ENCODE measurements at regions not wholly inside any gene's neighbourhood (a gene's known extent, or its start where the extent isn't known, plus 50 kb on each side); places are given as distances from the start of the nearest gene placed in this dataset.

GRCh38 chr3:66812136-66812535, 186.0 kb upstream of the KBTBD8 start:
- no peaks in the 10 kb centered on the region for H3K36me3 ChIP-seq (ENCODE audit: control insufficient read depth, insufficient read depth, low read length)
- H3K9me3 ChIP-seq (ENCODE audit: control insufficient read depth, low read length) = no peaks in the 10 kb centered on the region
- no peak overlapping the region for H3K9ac ChIP-seq (ENCODE audit: low read length)
- no peak overlapping the region for H3K4me3 ChIP-seq (ENCODE audit: low read length)
- no peaks in the 10 kb centered on the region for H3K27me3 ChIP-seq (ENCODE audit: control insufficient read depth, insufficient read depth, low read length)
- peaks cover 14% of the 10 kb centered on the region for H3K4me1 ChIP-seq (ENCODE audit: control insufficient read depth, insufficient read depth, low read length)

GRCh38 chr3:66812741-66813140, 185.4 kb upstream of the KBTBD8 start:
- no peak overlapping the region for H3K9ac ChIP-seq (ENCODE audit: low read length)
- H3K4me3 ChIP-seq (ENCODE audit: low read length) = no peak overlapping the region
- peaks cover 14% of the 10 kb centered on the region for H3K4me1 ChIP-seq (ENCODE audit: control insufficient read depth, insufficient read depth, low read length)

GRCh38 chr3:66816090-66816761, 181.9 kb upstream of the KBTBD8 start:
- Histone ChIP-seq H3K9ac (ENCODE audit: low read length) (no peak overlapping the region), H3K4me1 (ENCODE audit: control insufficient read depth, insufficient read depth, low read length) (peaks cover 15% of the 10 kb centered on the region), H3K9me3 (ENCODE audit: control insufficient read depth, low read length) (no peaks in the 10 kb centered on the region), H3K36me3 (ENCODE audit: control insufficient read depth, insufficient read depth, low read length) (no peaks in the 10 kb centered on the region), H3K4me3 (ENCODE audit: low read length) (no peak overlapping the region), H3K27me3 (ENCODE audit: control insufficient read depth, insufficient read depth, low read length) (no peaks in the 10 kb centered on the region)

More at GRCh38 chr3:66812741-66813140, 185.4 kb upstream of the KBTBD8 start:
- Histone ChIP-seq H3K27me3 (ENCODE audit: control insufficient read depth, insufficient read depth, low read length) (no peaks in the 10 kb centered on the region), H3K36me3 (ENCODE audit: control insufficient read depth, insufficient read depth, low read length) (no peaks in the 10 kb centered on the region), H3K9me3 (ENCODE audit: control insufficient read depth, low read length) (no peaks in the 10 kb centered on the region)

GRCh38 chr3:66817951-66818557, 180.1 kb upstream of the KBTBD8 start:
- H3K4me3 ChIP-seq (ENCODE audit: low read length) = no peak overlapping the region
- no peaks in the 10 kb centered on the region for H3K36me3 ChIP-seq (ENCODE audit: control insufficient read depth, insufficient read depth, low read length)
- no peaks in the 10 kb centered on the region for H3K27me3 ChIP-seq (ENCODE audit: control insufficient read depth, insufficient read depth, low read length)
- H3K4me1 ChIP-seq (ENCODE audit: control insufficient read depth, insufficient read depth, low read length) = peaks cover 15% of the 10 kb centered on the region
- no peak overlapping the region for H3K9ac ChIP-seq (ENCODE audit: low read length)
- H3K9me3 ChIP-seq (ENCODE audit: control insufficient read depth, low read length) = no peaks in the 10 kb centered on the region

- H3K9me3 ChIP-seq (ENCODE audit: control insufficient read depth, low read length) = no peaks in the 10 kb centered on the region
- H3K4me1 ChIP-seq (ENCODE audit: control insufficient read depth, insufficient read depth, low read length) = peaks cover 15% of the 10 kb centered on the region
- H3K36me3 ChIP-seq (ENCODE audit: control insufficient read depth, insufficient read depth, low read length) = no peaks in the 10 kb centered on the region
- H3K4me3 ChIP-seq (ENCODE audit: low read length) = no peak overlapping the region
- H3K9ac ChIP-seq (ENCODE audit: low read length) = no peak overlapping the region
- H3K27me3 ChIP-seq (ENCODE audit: control insufficient read depth, insufficient read depth, low read length) = no peaks in the 10 kb centered on the region
Measured at GRCh38 chr3:66819993-66820501, 178.1 kb upstream of the KBTBD8 start.

- Histone ChIP-seq H3K4me1 (ENCODE audit: control insufficient read depth, insufficient read depth, low read length) (peaks cover 15% of the 10 kb centered on the region), H3K9ac (ENCODE audit: low read length) (no peak overlapping the region), H3K9me3 (ENCODE audit: control insufficient read depth, low read length) (no peaks in the 10 kb centered on the region), H3K27me3 (ENCODE audit: control insufficient read depth, insufficient read depth, low read length) (no peaks in the 10 kb centered on the region), H3K36me3 (ENCODE audit: control insufficient read depth, insufficient read depth, low read length) (no peaks in the 10 kb centered on the region), H3K4me3 (ENCODE audit: low read length) (no peak overlapping the region)
Measured at GRCh38 chr3:66822186-66823008, 175.7 kb upstream of the KBTBD8 start.

GRCh38 chr3:66823009-66823397, 175.1 kb upstream of the KBTBD8 start:
- Histone ChIP-seq H3K9me3 (ENCODE audit: control insufficient read depth, low read length) (no peaks in the 10 kb centered on the region), H3K4me3 (ENCODE audit: low read length) (no peak overlapping the region), H3K36me3 (ENCODE audit: control insufficient read depth, insufficient read depth, low read length) (no peaks in the 10 kb centered on the region), H3K27me3 (ENCODE audit: control insufficient read depth, insufficient read depth, low read length) (no peaks in the 10 kb centered on the region), H3K9ac (ENCODE audit: low read length) (no peak overlapping the region), H3K4me1 (ENCODE audit: control insufficient read depth, insufficient read depth, low read length) (peaks cover 15% of the 10 kb centered on the region)

- H3K4me3 ChIP-seq (ENCODE audit: low read length) = no peak overlapping the region
- peaks cover 15% of the 10 kb centered on the region for H3K4me1 ChIP-seq (ENCODE audit: control insufficient read depth, insufficient read depth, low read length)
Measured at GRCh38 chr3:66823532-66823931, 174.6 kb upstream of the KBTBD8 start.

GRCh38 chr3:66825375-66825774, 172.7 kb upstream of the KBTBD8 start:
- peaks cover 2% of the 10 kb centered on the region for H3K4me1 ChIP-seq (ENCODE audit: control insufficient read depth, insufficient read depth, low read length)
- no peaks in the 10 kb centered on the region for H3K36me3 ChIP-seq (ENCODE audit: control insufficient read depth, insufficient read depth, low read length)
- no peaks in the 10 kb centered on the region for H3K27me3 ChIP-seq (ENCODE audit: control insufficient read depth, insufficient read depth, low read length)
- no peaks in the 10 kb centered on the region for H3K9me3 ChIP-seq (ENCODE audit: control insufficient read depth, low read length)
- H3K4me3 ChIP-seq (ENCODE audit: low read length) = no peak overlapping the region
- H3K9ac ChIP-seq (ENCODE audit: low read length) = no peak overlapping the region

More at GRCh38 chr3:66823532-66823931, 174.6 kb upstream of the KBTBD8 start:
- H3K9ac ChIP-seq (ENCODE audit: low read length) = no peak overlapping the region
- H3K9me3 ChIP-seq (ENCODE audit: control insufficient read depth, low read length) = no peaks in the 10 kb centered on the region
- no peaks in the 10 kb centered on the region for H3K27me3 ChIP-seq (ENCODE audit: control insufficient read depth, insufficient read depth, low read length)
- no peaks in the 10 kb centered on the region for H3K36me3 ChIP-seq (ENCODE audit: control insufficient read depth, insufficient read depth, low read length)

GRCh38 chr3:66827726-66828125, 170.4 kb upstream of the KBTBD8 start:
- Histone ChIP-seq H3K4me3 (ENCODE audit: low read length) (no peak overlapping the region), H3K9ac (ENCODE audit: low read length) (no peak overlapping the region), H3K4me1 (ENCODE audit: control insufficient read depth, insufficient read depth, low read length) (no peaks in the 10 kb centered on the region), H3K36me3 (ENCODE audit: control insufficient read depth, insufficient read depth, low read length) (no peaks in the 10 kb centered on the region), H3K9me3 (ENCODE audit: control insufficient read depth, low read length) (no peaks in the 10 kb centered on the region), H3K27me3 (ENCODE audit: control insufficient read depth, insufficient read depth, low read length) (no peaks in the 10 kb centered on the region)

- H3K27me3 ChIP-seq (ENCODE audit: control insufficient read depth, insufficient read depth, low read length) = no peaks in the 10 kb centered on the region
- no peak overlapping the region for H3K9ac ChIP-seq (ENCODE audit: low read length)
- no peaks in the 10 kb centered on the region for H3K36me3 ChIP-seq (ENCODE audit: control insufficient read depth, insufficient read depth, low read length)
- no peaks in the 10 kb centered on the region for H3K9me3 ChIP-seq (ENCODE audit: control insufficient read depth, low read length)
- H3K4me1 ChIP-seq (ENCODE audit: control insufficient read depth, insufficient read depth, low read length) = no peaks in the 10 kb centered on the region
- no peak overlapping the region for H3K4me3 ChIP-seq (ENCODE audit: low read length)
Measured at GRCh38 chr3:66828303-66828702, 169.8 kb upstream of the KBTBD8 start.

GRCh38 chr3:66830301-66830700, 167.8 kb upstream of the KBTBD8 start:
- H3K36me3 ChIP-seq (ENCODE audit: control insufficient read depth, insufficient read depth, low read length) = no peaks in the 10 kb centered on the region
- H3K9me3 ChIP-seq (ENCODE audit: control insufficient read depth, low read length) = no peaks in the 10 kb centered on the region
- H3K4me1 ChIP-seq (ENCODE audit: control insufficient read depth, insufficient read depth, low read length) = no peaks in the 10 kb centered on the region
- no peak overlapping the region for H3K9ac ChIP-seq (ENCODE audit: low read length)
- no peak overlapping the region for H3K4me3 ChIP-seq (ENCODE audit: low read length)
- H3K27me3 ChIP-seq (ENCODE audit: control insufficient read depth, insufficient read depth, low read length) = no peaks in the 10 kb centered on the region

Data from mucosa of stomach (tissue), 1 donor.